ELR (cell line): ENCODE measurements at regions not wholly inside any gene's neighbourhood (a gene's known extent, or its start where the extent isn't known, plus 50 kb on each side); places are given as distances from the start of the nearest gene placed in this dataset.
A peak's percentile ranks its signal among the peaks of the same experiment; 100 is the strongest.
"Not testable (repeated sequence)": the region's sequence is repeated elsewhere in the genome, so short reads cannot be mapped to it uniquely, and the experiment has no call there.

Experiments used
- DNase-seq: peaks from one replicate; pipeline ENCODE4 v3.0.0-alpha.2; 2015; ENCODE audit warnings: low read depth

GRCh38 chr9:31808766-31809165 is 575.7 kb upstream of the ACO1 start:
- no peak for DNase-seq

- DNase-seq, result no peak
These were observed 564.0 kb upstream of the ACO1 start for GRCh38 chr9:31820426-31820825.

- no peak for DNase-seq
These were observed 562.9 kb upstream of the ACO1 start for GRCh38 chr9:31821583-31821982.

GRCh38 chr9:31823365-31823764 is 561.1 kb upstream of the ACO1 start:
- no peak for DNase-seq

GRCh38 chr9:31824860-31825259 is 559.6 kb upstream of the ACO1 start:
- DNase-seq, result no peak

- no peak for DNase-seq
These were observed 547.2 kb upstream of the ACO1 start for GRCh38 chr9:31837211-31837610.

- DNase-seq, result no peak
These were observed 545.2 kb upstream of the ACO1 start for GRCh38 chr9:31839273-31839672.

- DNase-seq, result no peak
These were observed 543.7 kb upstream of the ACO1 start for GRCh38 chr9:31840702-31841101.

- DNase-seq, result no peak
These were observed 536.5 kb upstream of the ACO1 start for GRCh38 chr9:31847963-31848362.

- DNase-seq, result no peak
These were observed 535.7 kb upstream of the ACO1 start for GRCh38 chr9:31848505-31849285.

GRCh38 chr9:31854187-31854586 is 530.3 kb upstream of the ACO1 start:
- DNase-seq, result no peak

- no peak for DNase-seq
These were observed 515.6 kb upstream of the ACO1 start for GRCh38 chr9:31868830-31869229.

GRCh38 chr9:31870276-31870675 is 514.2 kb upstream of the ACO1 start:
- no peak for DNase-seq

- no peak for DNase-seq
These were observed 510.7 kb upstream of the ACO1 start for GRCh38 chr9:31873722-31874121.

GRCh38 chr9:31894008-31894407 is 490.4 kb upstream of the ACO1 start:
- no peak for DNase-seq

- peak; percentile 3 for DNase-seq
These were observed 476.1 kb upstream of the ACO1 start for GRCh38 chr9:31908158-31908890.

GRCh38 chr9:31908891-31909480 is 475.5 kb upstream of the ACO1 start:
- no peak for DNase-seq

- no peak for DNase-seq
These were observed 471.8 kb upstream of the ACO1 start for GRCh38 chr9:31912636-31913035.

- DNase-seq, result no peak
These were observed 467.7 kb upstream of the ACO1 start for GRCh38 chr9:31916591-31917241.

- DNase-seq, result not testable (repeated sequence)
These were observed 446.7 kb upstream of the ACO1 start for GRCh38 chr9:31937737-31938136.

- DNase-seq, result no peak
These were observed 433.7 kb upstream of the ACO1 start for GRCh38 chr9:31950756-31951155.

GRCh38 chr9:31958572-31958971 is 425.9 kb upstream of the ACO1 start:
- no peak for DNase-seq

- DNase-seq, result no peak
These were observed 414.9 kb upstream of the ACO1 start for GRCh38 chr9:31969552-31969951.
